K562 (cell line): ENCODE measurements at regions not wholly inside any gene's neighbourhood (a gene's known extent, or its start where the extent isn't known, plus 50 kb on each side); places are given as distances from the start of the nearest gene placed in this dataset.
A peak's percentile ranks its signal among the peaks of the same experiment; 100 is the strongest.

Source experiments
- ATAC-seq: fragments of 200-7000 bp; cut with Tn5 transposase; 3 replicates; pipeline ENCODE4 v1.9.1; 2020; ENCODE audit warnings: moderate library complexity
- BruUV-seq: library from RNA; stranded (reverse); fragments of 400-500 nt; replicated peaks from 2 replicates; lab custom pipeline; 2021; lab: Mats Ljungman, UMichigan
- CTCF ChIA-PET: fragments of 300-600 bp; formaldehyde crosslinking; extraction: SDS; loops from one replicate; lab custom pipeline; 2021; ENCODE audit warnings: low intra/inter-chr PET ratio; lab: Yijun Ruan, JAX
- POLR2A ChIA-PET: fragments of 300-600, 350-650 bp; sonication (Branson Sonifier 250); formaldehyde crosslinking; extraction: SDS; loops from one replicate; lab custom pipeline; 2021; ENCODE audit warnings: antibody characterized with exemption, inconsistent platforms; lab: Yijun Ruan, JAX
- DNase-seq, 4 experiments: peaks; one replicate each; pipeline versions ENCODE4 v3.0.0 to v3.0.0-alpha.2; 2011 to 2018; ENCODE audit warnings: low spot score in 3 of 4, mixed read lengths in 3 of 4; ENCODE audit errors: extremely low read depth in 1 of 4
- FAIRE-seq: peaks from 2 replicates; lab custom pipeline; 2011; peaks lifted over from hg19 to GRCh38; lab: Jason Lieb, UNC
- H2AFZ ChIP-seq: 2 replicates; pipeline ENCODE4 v1.6.0; 2011; ENCODE audit warnings: low read depth, low read length, control low read depth, inconsistent platforms
- H3K27ac ChIP-seq: fragments of 200-600 bp; 3 replicates; pipeline ENCODE4 v1.8.0; 2011; ENCODE audit warnings: low read depth, mild to moderate bottlenecking, control low read depth, inconsistent platforms, low read length, moderate library complexity, mixed read lengths; ENCODE audit errors: extremely low read depth
- H3K27me3 ChIP-seq, 2 experiments: fragments of 300-600 bp in 1 of 2; 2 replicates in 1 of 2; 3 replicates in 1 of 2; pipeline versions ENCODE4 v1.6.0 to v1.8.0; 2011; ENCODE audit warnings: inconsistent platforms in 2 of 2, low read length in 2 of 2, mild to moderate bottlenecking in 1 of 2, mixed read lengths in 1 of 2, moderate library complexity in 1 of 2; ENCODE audit not compliant: control insufficient read depth in 2 of 2, insufficient read depth in 2 of 2
- H3K36me3 ChIP-seq: fragments of 300-600 bp; 3 replicates; pipeline ENCODE4 v1.8.0; 2011; ENCODE audit warnings: mild to moderate bottlenecking, low read length, inconsistent platforms; ENCODE audit not compliant: control insufficient read depth, insufficient read depth
- H3K4me1 ChIP-seq, 2 experiments: fragments of 200-600 bp in 1 of 2; replicated peaks in 1 of 2; 2 replicates in 1 of 2; 3 replicates in 1 of 2; pipeline versions ENCODE4 v1.5.1 to v1.8.0; 2011; ENCODE audit warnings: inconsistent platforms in 2 of 2, low read length in 2 of 2, mild to moderate bottlenecking in 1 of 2, mixed read lengths in 1 of 2, moderate library complexity in 1 of 2; ENCODE audit not compliant: control insufficient read depth in 2 of 2, insufficient read depth in 2 of 2
- H3K4me2 ChIP-seq: 2 replicates; pipeline ENCODE4 v1.6.1; 2011; ENCODE audit warnings: low read length, control low read depth, inconsistent platforms, mixed read lengths; ENCODE audit not compliant: insufficient read depth
- H3K4me3 ChIP-seq: fragments of 200-600 bp; sonication (generic), shearing (Covaris generic); 2 replicates; pipeline ENCODE4 v1.5.1; 2016; ENCODE audit warnings: control low read depth, inconsistent platforms
- H3K79me2 ChIP-seq: fragments of 200-600 bp; 3 replicates; pipeline ENCODE4 v1.8.0; 2011; ENCODE audit warnings: low read length, inconsistent platforms; ENCODE audit not compliant: control insufficient read depth, insufficient read depth
- H3K9ac ChIP-seq, 2 experiments: 2 replicates each; pipeline versions ENCODE4 v1.6.0 to v1.6.1; 2011; ENCODE audit warnings: low read depth in 2 of 2, low read length in 2 of 2, control low read depth in 1 of 2, inconsistent platforms in 1 of 2, mild to moderate bottlenecking in 1 of 2, mixed read lengths in 1 of 2; ENCODE audit not compliant: insufficient read depth in 1 of 2
- H3K9me1 ChIP-seq: one replicate; pipeline ENCODE4 v1.6.0; 2011; ENCODE audit warnings: inconsistent platforms, mild to moderate bottlenecking, low read length, moderate library complexity; ENCODE audit not compliant: control insufficient read depth, insufficient read depth
- H3K9me3 ChIP-seq: replicated peaks from 2 replicates; pipeline ENCODE4 v1.5.1; 2011; ENCODE audit warnings: low read depth, low read length, inconsistent platforms; ENCODE audit not compliant: control insufficient read depth, insufficient read depth
- H4K20me1 ChIP-seq: replicated peaks from 2 replicates; pipeline ENCODE4 v1.6.1; 2011; ENCODE audit warnings: low read length, inconsistent platforms, mixed read lengths; ENCODE audit not compliant: control insufficient read depth, insufficient read depth
- CCNT2 ChIP-seq: IDR thresholded peaks from 2 replicates; pipeline ENCODE4 v1.6.1; 2011; ENCODE audit warnings: borderline replicate concordance, low read depth, mild to moderate bottlenecking, moderate library complexity, mixed read lengths, low read length; ENCODE audit not compliant: insufficient read length; ENCODE audit errors: extremely low read depth
- DACH1 ChIP-seq: fragments of 450-650 bp; IDR thresholded peaks from 2 replicates; pipeline ENCODE4 v1.6.1; 2018; ENCODE audit not compliant: partially characterized antibody
- HNRNPL ChIP-seq: fragments of 200-400 bp; formaldehyde crosslinking; IDR thresholded peaks from 2 replicates; pipeline ENCODE4 v1.6.1; 2017; ENCODE audit warnings: low read depth, mild to moderate bottlenecking, low read length
- ILK ChIP-seq: fragments of 450-650 bp; IDR thresholded peaks from 2 replicates; pipeline ENCODE4 v1.6.1; 2016; ENCODE audit warnings: missing genetic modification characterization, low read depth, mild to moderate bottlenecking, missing compliant biosample characterization, moderate library complexity, borderline replicate concordance
- KAT7 ChIP-seq: sonication (generic); formaldehyde crosslinking; IDR thresholded peaks from 2 replicates; pipeline ENCODE4 v1.8.0; 2022; ENCODE audit warnings: missing genetic modification reagents, mild to moderate bottlenecking, borderline replicate concordance
- KLF16 ChIP-seq: IDR thresholded peaks from 2 replicates; pipeline ENCODE4 v1.6.1; 2016; ENCODE audit warnings: antibody characterized with exemption
- LCOR ChIP-seq: sonication (generic); formaldehyde crosslinking; IDR thresholded peaks from 2 replicates; pipeline ENCODE4 v1.8.0; 2022; ENCODE audit warnings: mild to moderate bottlenecking, missing genetic modification reagents
- MEIS2 ChIP-seq: fragments of 450-650 bp; IDR thresholded peaks from 2 replicates; pipeline ENCODE4 v1.6.1; 2014; ENCODE audit warnings: mild to moderate bottlenecking; ENCODE audit not compliant: partially characterized antibody
- MTA1 ChIP-seq: fragments of 450-650 bp; IDR thresholded peaks from 2 replicates; pipeline ENCODE4 v1.6.1; 2017; ENCODE audit warnings: borderline replicate concordance
- MYBL2 ChIP-seq, 2 experiments: fragments of 450-650 bp in 1 of 2; sonication (generic) in 1 of 2; formaldehyde crosslinking in 1 of 2; IDR thresholded peaks; 2 replicates each; pipeline versions ENCODE4 v1.6.1 to v1.8.1; 2017 to 2022; ENCODE audit warnings: borderline replicate concordance in 1 of 2, inconsistent platforms in 1 of 2, low read depth in 1 of 2, mild to moderate bottlenecking in 1 of 2, missing genetic modification reagents in 1 of 2, moderate library complexity in 1 of 2
- NFIC ChIP-seq: fragments of 450-650 bp; IDR thresholded peaks from 2 replicates; pipeline ENCODE4 v1.6.1; 2017; ENCODE audit warnings: mild to moderate bottlenecking, inconsistent platforms
- NR2F6 ChIP-seq: fragments of 450-650 bp; formaldehyde crosslinking; IDR thresholded peaks from 2 replicates; pipeline ENCODE4 v1.4.0; 2020; ENCODE audit warnings: mild to moderate bottlenecking
- PHTF2 ChIP-seq: fragments of 250-450 bp; sonication (Bioruptor Pico); IDR thresholded peaks from 2 replicates; pipeline ENCODE4 v1.5.0; 2021; ENCODE audit warnings: mild to moderate bottlenecking
- POLR2AphosphoS2 ChIP-seq: IDR thresholded peaks from 2 replicates; pipeline ENCODE4 v1.6.1; 2012; ENCODE audit warnings: low read length, improper control_type of control experiment
- SMAD1 ChIP-seq: fragments of 150-350 bp; IDR thresholded peaks from 2 replicates; pipeline ENCODE4 v1.6.1; 2014; ENCODE audit warnings: low read length, low read depth; ENCODE audit not compliant: partially characterized antibody
- TCF3 ChIP-seq: sonication (generic); formaldehyde crosslinking; IDR thresholded peaks from 2 replicates; pipeline ENCODE4 v1.4.0; 2020; ENCODE audit warnings: mild to moderate bottlenecking, missing genetic modification reagents
- TRIM28 ChIP-seq: fragments of 450-650 bp; IDR thresholded peaks from 2 replicates; pipeline ENCODE4 v1.6.1; 2017
- VEZF1 ChIP-seq: fragments of 200-800 bp; sonication (Bioruptor generic); IDR thresholded peaks from 2 replicates; pipeline ENCODE4 v1.6.1; 2017; ENCODE audit warnings: missing genetic modification characterization, missing compliant biosample characterization
- ZFP91 ChIP-seq: sonication (generic); formaldehyde crosslinking; IDR thresholded peaks from 2 replicates; pipeline ENCODE4 v1.8.0; 2022; ENCODE audit warnings: mild to moderate bottlenecking, missing genetic modification reagents
- ZNF77 ChIP-seq: fragments of 250-450 bp; sonication (Bioruptor Pico); IDR thresholded peaks from 2 replicates; pipeline ENCODE4 v1.5.0; 2020
- WGBS: fragments of 100-300 bp; shearing (Covaris generic); methylation state at CpG from one replicate; pipeline ENCODE4 v1.1.6; 2016; ENCODE audit warnings: low coverage, mixed read lengths; ENCODE audit not compliant: insufficient coverage; ENCODE audit errors: missing lambda C conversion rate; 5-methylcytosine and 5-hydroxymethylcytosine counted together
- in situ Hi-C: fragments of 300-500 bp; cut with MboI; formaldehyde crosslinking; loops from 4 replicates; pipeline ENCODE4 v1.15.0; 2018; ENCODE audit warnings: inconsistent platforms, mixed read lengths
- intact Hi-C: fragments of 100-400 bp; cut with micrococcal nuclease; formaldehyde crosslinking; loops from 2 replicates; pipeline ENCODE4 v1.14.2; 2022

DNA sequence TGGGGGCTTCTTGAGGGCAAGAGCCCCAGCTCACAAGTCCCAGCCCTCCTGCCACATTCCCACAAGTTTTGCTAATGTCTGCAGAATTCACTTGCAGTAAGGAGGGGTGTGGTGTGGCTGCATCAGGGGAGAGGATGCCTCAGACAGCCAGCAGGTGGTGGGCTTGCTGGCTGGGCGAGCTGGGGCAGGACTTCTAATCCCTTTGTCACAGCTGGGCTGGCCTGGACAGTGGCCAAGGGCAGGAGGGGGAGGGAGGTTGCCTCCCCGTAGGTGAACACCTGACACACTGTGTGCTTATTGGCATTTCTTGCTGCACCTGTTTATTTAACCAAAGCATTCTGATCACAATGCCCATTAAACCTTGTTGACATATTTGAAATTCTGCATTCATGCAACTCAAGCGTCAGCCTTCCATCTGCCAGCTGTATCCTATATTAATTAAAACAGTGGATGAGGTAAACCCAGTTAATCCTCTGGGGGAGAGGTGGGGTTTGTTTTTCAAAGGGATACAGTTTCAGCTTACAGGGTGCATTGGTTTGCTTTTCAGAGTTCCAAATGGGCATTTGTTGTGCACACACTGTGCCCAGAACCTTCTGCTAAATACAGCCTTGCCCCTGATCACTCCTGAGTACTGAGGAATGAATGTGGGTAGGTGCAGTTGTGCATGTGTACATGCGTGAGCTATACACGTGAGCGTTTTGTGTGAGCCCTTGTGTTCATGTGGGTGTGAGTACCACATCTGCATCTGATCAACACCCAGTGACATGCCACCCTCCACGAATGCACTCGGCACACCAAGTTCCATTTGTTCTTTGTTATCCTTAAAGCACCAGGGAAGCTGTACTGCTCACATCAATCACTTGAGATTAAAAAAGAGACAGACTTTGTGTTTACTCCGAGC is 268.7 kb downstream of the XXYLT1 start:
- intact Hi-C loops (loop anchor here (1.0 kb wide), 1 partner anchor 103 kb away; no protein-coding TSS in a partner anchor), in situ Hi-C loops (no loop called here)
- H3K9me3 ChIP-seq: no peaks in the 10 kb centered on the region
- H3K9ac ChIP-seq: no peak overlapping the region
- ATAC-seq: peak; percentile 97
- peaks cover 3 to 14% of the 10 kb centered on the region in 2 experiments; a peak in 4 of 5 replicates for H3K4me1 ChIP-seq
- H3K36me3 ChIP-seq: no peaks in the 10 kb centered on the region
- H3K4me2 ChIP-seq: peak overlapping the region; percentile 10; the same call in 1 of the 2 replicates
- FAIRE-seq: peak; percentile 90
- H4K20me1 ChIP-seq: no peaks in the 10 kb centered on the region
- no peak overlapping the region for H3K27ac ChIP-seq
- no TSS peak for BruUV-seq
- ChIA-PET POLR2A (interaction anchor here (0.7 to 1.2 kb wide), 3 partner anchors 13 to 257 kb away, joined by 3 to 4 read pairs (median 3); no protein-coding TSS in a partner anchor), CTCF (interaction anchor here (0.6 to 1.6 kb wide), 3 partner anchors 104 to 520 kb away, joined by 4 to 12 read pairs (median 4); no protein-coding TSS in a partner anchor)
- H2AFZ ChIP-seq: no peak overlapping the region
- peaks cover 23 to 62% of the 10 kb centered on the region in 2 experiments for H3K27me3 ChIP-seq
- WGBS: 7% methylated on average over 9 of the region's 9 CpGs
- H3K79me2 ChIP-seq: no peaks in the 10 kb centered on the region
- peak; percentile 72 to 81 (median 76) for DNase-seq
- H3K4me3 ChIP-seq: no peak overlapping the region
- no peaks in the 10 kb centered on the region for H3K9me1 ChIP-seq
- no peak for TF ChIP-seq ZNF77 (CRISPR knock-in tag)
- no peak for TF ChIP-seq TRIM28
- TF ChIP-seq VEZF1: peak; percentile 86
- TF ChIP-seq HNRNPL: no peak
- peak; percentile 77 for TF ChIP-seq TCF3 (CRISPR knock-in tag)
- TF ChIP-seq POLR2AphosphoS2: no peak
- no peak for TF ChIP-seq ILK (tag)
- no peak for TF ChIP-seq KAT7 (CRISPR knock-in tag)
- no peak for TF ChIP-seq PHTF2
- peak; percentile 98 for TF ChIP-seq NFIC
- TF ChIP-seq MEIS2: peak; percentile 42
- no peak for TF ChIP-seq NR2F6 (CRISPR knock-in tag)
- peak; percentile 46 for TF ChIP-seq CCNT2
- no peak for TF ChIP-seq LCOR (CRISPR knock-in tag)
- no peak for TF ChIP-seq ZFP91 (CRISPR knock-in tag)
- no peak for TF ChIP-seq MYBL2 (IDR thresholded peaks at IDR 0.05; ENCODE audit: low read depth)
- no peak for TF ChIP-seq MYBL2 (CRISPR knock-in tag; IDR thresholded peaks at IDR 0.05; ENCODE audit: borderline replicate concordance)
- TF ChIP-seq MTA1: no peak
- TF ChIP-seq KLF16: peak; percentile 68
- TF ChIP-seq SMAD1: peak; percentile 50
- peak; percentile 92 for TF ChIP-seq DACH1
